RWPE2 (cell line): ENCODE measurements at regions not wholly inside any gene's neighbourhood (a gene's known extent, or its start where the extent isn't known, plus 50 kb on each side); places are given as distances from the start of the nearest gene placed in this dataset.

ENCODE experiments used
- ATAC-seq: fragments of 200-7000 bp; cut with Tn5 transposase; 3 replicates; pipeline ENCODE4 v1.9.1; 2021; ENCODE audit warnings: low read depth
- DNase-seq: peaks from one replicate; pipeline ENCODE4 v3.0.0-alpha.2; 2020; ENCODE audit warnings: low spot score
- H3K27ac ChIP-seq: fragments of 450-650 bp; 2 replicates; pipeline ENCODE4 v1.5.1; 2017; ENCODE audit warnings: mild to moderate bottlenecking; ENCODE audit not compliant: poor library complexity, severe bottlenecking
- H3K27me3 ChIP-seq: fragments of 250-450 bp; sonication (Bioruptor Pico); 2 replicates; pipeline ENCODE4 v1.5.1; 2021; ENCODE audit warnings: mild to moderate bottlenecking, moderate library complexity; ENCODE audit not compliant: insufficient read depth, poor library complexity, severe bottlenecking
- H3K36me3 ChIP-seq: fragments of 250-450 bp; sonication (Bioruptor Pico); 2 replicates; pipeline ENCODE4 v1.5.1; 2020; ENCODE audit warnings: low read depth, mild to moderate bottlenecking, moderate library complexity
- H3K4me1 ChIP-seq: fragments of 250-450 bp; sonication (Bioruptor Pico); 2 replicates; pipeline ENCODE4 v1.5.1; 2021; ENCODE audit warnings: mild to moderate bottlenecking, moderate library complexity; ENCODE audit not compliant: insufficient read depth, poor library complexity, severe bottlenecking
- H3K4me3 ChIP-seq: fragments of 250-450 bp; sonication (Bioruptor Pico); 2 replicates; pipeline ENCODE4 v1.5.1; 2021; ENCODE audit warnings: mild to moderate bottlenecking, moderate library complexity; ENCODE audit not compliant: severe bottlenecking
- H3K9me3 ChIP-seq: fragments of 250-450 bp; sonication (Bioruptor Pico); 2 replicates; pipeline ENCODE4 v1.5.1; 2021; ENCODE audit warnings: mild to moderate bottlenecking, moderate library complexity; ENCODE audit not compliant: severe bottlenecking
- TF ChIP-seq, protein P1 (sequence below): fragments of 450-650 bp; IDR thresholded peaks from one replicate; pipeline ENCODE4 v1.5.1; 2017; ENCODE audit warnings: mild to moderate bottlenecking, moderate library complexity; ENCODE audit not compliant: poor library complexity, severe bottlenecking

DNA sequence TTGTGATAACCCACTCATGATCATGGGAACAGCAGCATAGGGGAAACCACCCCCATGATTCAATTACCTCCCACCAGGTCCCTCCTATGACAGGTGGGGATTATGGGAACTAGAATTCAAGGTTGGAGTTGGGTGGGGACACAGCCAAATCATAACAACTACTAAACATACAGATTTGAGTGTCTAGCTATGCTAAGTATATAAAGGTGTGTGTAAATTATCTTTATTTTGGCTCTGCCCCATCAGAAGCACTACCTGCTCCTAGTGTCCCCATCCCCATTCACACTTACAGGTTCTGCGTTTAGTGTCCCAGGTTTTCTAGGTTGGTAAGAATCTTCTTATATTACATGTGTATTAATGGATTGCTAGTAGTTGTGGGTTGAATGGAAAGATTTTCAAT is 464.7 kb downstream of the EPHA4 start:
- no peak for ATAC-seq
- Histone ChIP-seq H3K9me3 (no peaks in the 10 kb centered on the region), H3K27me3 (no peaks in the 10 kb centered on the region), H3K4me1 (no peaks in the 10 kb centered on the region), H3K4me3 (no peak overlapping the region), H3K36me3 (no peaks in the 10 kb centered on the region), H3K27ac (no peak overlapping the region)
- TF ChIP-seq, protein P1, sequence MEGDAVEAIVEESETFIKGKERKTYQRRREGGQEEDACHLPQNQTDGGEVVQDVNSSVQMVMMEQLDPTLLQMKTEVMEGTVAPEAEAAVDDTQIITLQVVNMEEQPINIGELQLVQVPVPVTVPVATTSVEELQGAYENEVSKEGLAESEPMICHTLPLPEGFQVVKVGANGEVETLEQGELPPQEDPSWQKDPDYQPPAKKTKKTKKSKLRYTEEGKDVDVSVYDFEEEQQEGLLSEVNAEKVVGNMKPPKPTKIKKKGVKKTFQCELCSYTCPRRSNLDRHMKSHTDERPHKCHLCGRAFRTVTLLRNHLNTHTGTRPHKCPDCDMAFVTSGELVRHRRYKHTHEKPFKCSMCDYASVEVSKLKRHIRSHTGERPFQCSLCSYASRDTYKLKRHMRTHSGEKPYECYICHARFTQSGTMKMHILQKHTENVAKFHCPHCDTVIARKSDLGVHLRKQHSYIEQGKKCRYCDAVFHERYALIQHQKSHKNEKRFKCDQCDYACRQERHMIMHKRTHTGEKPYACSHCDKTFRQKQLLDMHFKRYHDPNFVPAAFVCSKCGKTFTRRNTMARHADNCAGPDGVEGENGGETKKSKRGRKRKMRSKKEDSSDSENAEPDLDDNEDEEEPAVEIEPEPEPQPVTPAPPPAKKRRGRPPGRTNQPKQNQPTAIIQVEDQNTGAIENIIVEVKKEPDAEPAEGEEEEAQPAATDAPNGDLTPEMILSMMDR = no peak
- DNase-seq = no peak

DNA sequence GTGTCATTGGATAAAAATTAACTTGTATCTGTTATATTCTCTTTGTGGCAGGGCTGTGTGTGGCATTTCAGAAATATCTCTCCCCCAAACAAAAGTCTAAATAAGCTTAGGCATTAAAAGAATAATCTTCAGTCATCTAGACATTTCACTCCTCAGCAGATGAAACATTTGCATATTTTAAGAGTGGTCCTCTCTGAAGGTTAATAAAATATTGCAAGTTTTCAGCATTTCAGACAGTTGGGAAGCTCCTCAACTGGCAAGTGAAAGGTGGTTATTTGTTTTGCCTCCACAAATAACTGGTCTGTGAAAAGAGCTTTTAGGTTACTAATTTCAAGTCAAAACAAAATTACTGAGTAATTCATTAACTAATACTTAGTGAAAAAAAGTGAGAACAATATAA is 462.6 kb downstream of the EPHA4 start:
- Histone ChIP-seq H3K27ac (no peak overlapping the region), H3K4me3 (no peak overlapping the region), H3K36me3 (no peaks in the 10 kb centered on the region), H3K9me3 (no peaks in the 10 kb centered on the region), H3K27me3 (no peaks in the 10 kb centered on the region), H3K4me1 (no peaks in the 10 kb centered on the region)
- TF ChIP-seq, protein P1 = no peak
- no peak for ATAC-seq
- DNase-seq = no peak

- Histone ChIP-seq H3K27ac (no peak overlapping the region), H3K4me1 (no peaks in the 10 kb centered on the region), H3K27me3 (no peaks in the 10 kb centered on the region), H3K36me3 (no peaks in the 10 kb centered on the region), H3K4me3 (no peak overlapping the region), H3K9me3 (no peaks in the 10 kb centered on the region)
- no peak for DNase-seq
- no peak for ATAC-seq
- TF ChIP-seq, protein P1 = no peak
Observed at GRCh38 chr2:221111739-221112138, 460.4 kb downstream of the EPHA4 start.

GRCh38 chr2:221112744-221113143 is 459.4 kb downstream of the EPHA4 start:
- Histone ChIP-seq H3K27me3 (no peaks in the 10 kb centered on the region), H3K4me1 (no peaks in the 10 kb centered on the region), H3K36me3 (no peaks in the 10 kb centered on the region), H3K9me3 (no peaks in the 10 kb centered on the region), H3K4me3 (no peak overlapping the region), H3K27ac (no peak overlapping the region)
- TF ChIP-seq, protein P1 = no peak
- ATAC-seq (no peak), DNase-seq (no peak)

- no peak overlapping the region for H3K27ac ChIP-seq
- TF ChIP-seq, protein P1 = no peak
- no peak overlapping the region for H3K4me3 ChIP-seq
- H3K36me3 ChIP-seq = no peaks in the 10 kb centered on the region
- H3K27me3 ChIP-seq = no peaks in the 10 kb centered on the region
- DNase-seq (no peak), ATAC-seq (no peak)
- H3K9me3 ChIP-seq = no peaks in the 10 kb centered on the region
- no peaks in the 10 kb centered on the region for H3K4me1 ChIP-seq
Observed at GRCh38 chr2:221115944-221116343, 456.2 kb downstream of the EPHA4 start.
